Fibroblast of peridontal ligament (primary cell): ENCODE measurements at regions not wholly inside any gene's neighbourhood (a gene's known extent, or its start where the extent isn't known, plus 50 kb on each side); places are given as distances from the start of the nearest gene placed in this dataset.

Source experiments
- DNase-seq: peaks from one replicate; pipeline ENCODE4 v3.0.0-alpha.2; 2010; ENCODE audit errors: extremely low read depth

DNA sequence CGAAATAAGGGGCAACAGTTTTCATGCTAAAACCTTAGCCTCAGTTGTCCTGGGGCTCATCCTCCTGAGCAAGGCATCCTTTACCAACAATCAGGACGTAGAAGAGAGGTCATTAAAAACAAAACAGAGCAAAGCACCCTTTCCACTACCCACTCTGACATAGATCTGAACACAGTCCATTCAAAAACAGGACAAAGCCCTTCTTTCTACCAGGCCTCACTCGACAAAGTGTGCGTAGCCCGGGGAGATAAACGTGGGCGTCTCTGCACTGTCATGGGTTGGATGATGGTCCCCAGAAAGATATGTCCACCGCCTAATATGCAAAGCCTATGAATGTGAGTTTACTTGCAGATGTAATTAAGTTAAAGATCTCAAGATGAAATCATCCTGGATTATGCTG is 60.6 kb upstream of the TAS2R1 start:
- DNase-seq, result no peak

DNA sequence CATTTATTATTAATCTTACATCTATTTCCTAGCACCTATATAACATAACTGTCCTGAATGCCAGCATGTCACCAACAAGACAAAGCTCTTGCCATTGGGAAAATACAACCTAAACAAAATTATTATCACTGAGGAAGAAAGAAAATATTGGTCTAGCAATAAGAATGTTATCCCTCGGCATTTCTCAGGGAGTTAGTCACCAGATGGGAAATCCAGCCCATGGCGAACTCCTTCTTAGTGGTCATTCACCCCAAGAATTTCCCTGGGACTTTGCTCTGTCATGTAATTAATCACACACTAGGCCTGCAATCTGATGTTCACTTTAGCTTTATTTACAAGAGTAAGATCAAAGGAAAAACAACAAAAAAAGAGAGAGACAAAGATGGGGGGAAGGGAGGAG is 56.1 kb upstream of the TAS2R1 start:
- peak; percentile 61 for DNase-seq

DNA sequence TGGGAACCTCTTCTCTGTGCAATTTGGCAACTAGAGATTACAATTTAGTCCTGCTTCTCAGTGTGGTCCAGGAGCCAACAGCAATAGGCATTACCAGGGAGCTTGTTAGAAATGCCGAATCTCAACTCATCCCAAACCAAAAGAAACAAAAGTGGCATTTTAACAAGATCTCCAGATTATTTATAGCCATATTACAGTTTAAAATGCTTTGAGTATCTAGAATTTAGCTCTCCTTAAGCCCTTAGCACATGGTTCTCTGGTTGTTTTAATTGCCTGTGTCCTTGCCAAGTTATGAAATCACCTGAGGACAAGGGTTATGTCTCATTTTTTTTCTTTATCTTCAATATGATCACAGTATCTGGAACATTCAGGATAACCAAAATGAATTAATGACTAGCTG is 51.6 kb upstream of the TAS2R1 start:
- DNase-seq, result no peak
